ENCODE measurements at regions not wholly inside any gene's neighbourhood (a gene's known extent, or its start where the extent isn't known, plus 50 kb on each side); places are given as distances from the start of the nearest gene placed in this dataset.

DNA sequence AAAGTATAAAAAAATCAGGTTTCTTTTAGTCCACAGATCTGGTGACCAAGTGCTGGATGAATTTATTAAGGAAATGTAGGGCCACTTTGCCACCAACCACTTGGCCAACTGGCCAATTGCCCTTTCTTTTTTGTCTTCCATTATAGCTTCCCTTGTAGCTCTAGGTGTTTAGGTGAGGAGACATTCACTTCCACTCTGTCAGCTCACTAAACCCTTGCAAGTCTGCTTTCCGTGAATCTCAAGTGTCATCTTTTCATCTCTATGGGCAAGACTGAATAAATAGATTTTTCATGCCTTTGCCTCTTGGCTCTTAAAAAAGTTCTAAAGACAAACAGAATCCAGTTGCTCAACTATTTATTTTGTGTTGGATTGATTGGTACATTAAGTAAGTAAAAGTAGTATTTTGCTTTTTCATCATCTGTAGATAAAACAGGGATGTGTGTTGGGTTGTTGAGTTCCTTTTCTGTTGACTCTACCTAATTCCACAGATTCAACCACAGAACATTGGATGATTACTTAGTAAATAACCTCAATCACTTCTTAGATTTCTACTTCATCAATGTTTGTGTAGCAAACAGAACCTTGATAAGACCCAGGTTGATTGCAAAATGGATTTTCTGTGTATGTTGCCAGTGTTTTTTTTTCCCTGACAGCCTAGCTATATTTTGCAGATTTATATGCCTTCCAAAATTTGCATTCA, 68.1 kb upstream of the GRXCR1 start:
- no peaks in the 10 kb centered on the region for H3K79me2 ChIP-seq (ENCODE audit: low read length)
- no peak overlapping the region for H3K4me2 ChIP-seq (ENCODE audit: low read length)
- H3K36me3 ChIP-seq (replicated peaks; ENCODE audit: low read depth, low read length): no peaks in the 10 kb centered on the region
- H4K20me1 ChIP-seq (ENCODE audit: insufficient read depth, low read length): no peaks in the 10 kb centered on the region
- no peaks in the 10 kb centered on the region for H3K27me3 ChIP-seq (ENCODE audit: low read depth, low read length)
- H2AFZ ChIP-seq (ENCODE audit: low read depth, low read length): no peak overlapping the region
- no peaks in the 10 kb centered on the region for H3K9me3 ChIP-seq (ENCODE audit: insufficient read depth, low read length)
- no peak for TF ChIP-seq EZH2phosphoT487 (IDR thresholded peaks at IDR 0.05; ENCODE audit: low read depth)
- TF ChIP-seq, protein P1, sequence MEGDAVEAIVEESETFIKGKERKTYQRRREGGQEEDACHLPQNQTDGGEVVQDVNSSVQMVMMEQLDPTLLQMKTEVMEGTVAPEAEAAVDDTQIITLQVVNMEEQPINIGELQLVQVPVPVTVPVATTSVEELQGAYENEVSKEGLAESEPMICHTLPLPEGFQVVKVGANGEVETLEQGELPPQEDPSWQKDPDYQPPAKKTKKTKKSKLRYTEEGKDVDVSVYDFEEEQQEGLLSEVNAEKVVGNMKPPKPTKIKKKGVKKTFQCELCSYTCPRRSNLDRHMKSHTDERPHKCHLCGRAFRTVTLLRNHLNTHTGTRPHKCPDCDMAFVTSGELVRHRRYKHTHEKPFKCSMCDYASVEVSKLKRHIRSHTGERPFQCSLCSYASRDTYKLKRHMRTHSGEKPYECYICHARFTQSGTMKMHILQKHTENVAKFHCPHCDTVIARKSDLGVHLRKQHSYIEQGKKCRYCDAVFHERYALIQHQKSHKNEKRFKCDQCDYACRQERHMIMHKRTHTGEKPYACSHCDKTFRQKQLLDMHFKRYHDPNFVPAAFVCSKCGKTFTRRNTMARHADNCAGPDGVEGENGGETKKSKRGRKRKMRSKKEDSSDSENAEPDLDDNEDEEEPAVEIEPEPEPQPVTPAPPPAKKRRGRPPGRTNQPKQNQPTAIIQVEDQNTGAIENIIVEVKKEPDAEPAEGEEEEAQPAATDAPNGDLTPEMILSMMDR (IDR thresholded peaks at IDR 0.05; ENCODE audit: low read depth, low read length): no peak
- H3K27ac ChIP-seq (ENCODE audit: low read length): no peak overlapping the region
- no peak overlapping the region for H3K9ac ChIP-seq (ENCODE audit: low read length)
- H3K4me1 ChIP-seq (ENCODE audit: low read length): no peaks in the 10 kb centered on the region
- H3K4me3 ChIP-seq (ENCODE audit: low read length): no peak overlapping the region

DNA sequence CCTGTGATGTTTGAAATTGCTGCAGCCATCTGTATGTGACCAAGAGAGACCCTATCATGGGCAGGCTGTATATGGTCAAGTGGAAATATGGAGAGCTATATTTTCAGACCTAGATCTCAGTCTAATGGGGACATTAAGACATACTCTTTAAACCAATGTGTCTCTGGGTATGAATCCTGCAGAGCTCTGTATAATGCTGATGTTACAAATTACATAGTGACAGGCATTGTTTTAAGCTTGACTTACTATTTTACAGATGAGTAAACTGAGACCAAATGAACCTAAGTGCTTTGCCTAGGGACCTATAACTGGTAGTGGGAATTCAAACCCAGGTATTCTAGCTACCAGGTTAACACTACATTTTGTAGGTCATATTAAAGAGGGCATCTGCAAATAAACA, 71.3 kb upstream of the GRXCR1 start:
- Histone ChIP-seq H2AFZ (ENCODE audit: low read depth, low read length) (no peak overlapping the region), H3K4me2 (ENCODE audit: low read length) (no peak overlapping the region), H3K9me3 (ENCODE audit: insufficient read depth, low read length) (no peaks in the 10 kb centered on the region), H3K27me3 (ENCODE audit: low read depth, low read length) (0 out of 2 replicates have a peak, but pooled peaks cover 5% of the 10 kb centered on the region), H3K9ac (ENCODE audit: low read length) (no peak overlapping the region), H3K4me3 (ENCODE audit: low read length) (no peak overlapping the region), H3K27ac (ENCODE audit: low read length) (no peak overlapping the region), H4K20me1 (ENCODE audit: insufficient read depth, low read length) (no peaks in the 10 kb centered on the region), H3K4me1 (ENCODE audit: low read length) (no peaks in the 10 kb centered on the region), H3K79me2 (ENCODE audit: low read length) (no peaks in the 10 kb centered on the region), H3K36me3 (replicated peaks; ENCODE audit: low read depth, low read length) (no peaks in the 10 kb centered on the region)
- TF ChIP-seq, protein P1 (IDR thresholded peaks at IDR 0.05; ENCODE audit: low read depth, low read length): no peak
- TF ChIP-seq EZH2phosphoT487 (IDR thresholded peaks at IDR 0.05; ENCODE audit: low read depth): no peak

- TF ChIP-seq, protein P1 (IDR thresholded peaks at IDR 0.05; ENCODE audit: low read depth, low read length): no peak
- no peak for TF ChIP-seq EZH2phosphoT487 (IDR thresholded peaks at IDR 0.05; ENCODE audit: low read depth)
- Histone ChIP-seq H3K4me2 (ENCODE audit: low read length) (no peak overlapping the region), H3K4me1 (ENCODE audit: low read length) (no peaks in the 10 kb centered on the region), H3K36me3 (replicated peaks; ENCODE audit: low read depth, low read length) (no peaks in the 10 kb centered on the region), H3K79me2 (ENCODE audit: low read length) (no peaks in the 10 kb centered on the region), H3K27ac (ENCODE audit: low read length) (no peak overlapping the region), H2AFZ (ENCODE audit: low read depth, low read length) (no peak overlapping the region), H3K9ac (ENCODE audit: low read length) (no peak overlapping the region), H3K27me3 (ENCODE audit: low read depth, low read length) (0 out of 2 replicates have a peak, but pooled peaks cover 5% of the 10 kb centered on the region), H3K4me3 (ENCODE audit: low read length) (no peak overlapping the region), H4K20me1 (ENCODE audit: insufficient read depth, low read length) (no peaks in the 10 kb centered on the region), H3K9me3 (ENCODE audit: insufficient read depth, low read length) (no peaks in the 10 kb centered on the region)
Observed at GRCh38 chr4:42819863-42820514, 72.5 kb upstream of the GRXCR1 start.

DNA sequence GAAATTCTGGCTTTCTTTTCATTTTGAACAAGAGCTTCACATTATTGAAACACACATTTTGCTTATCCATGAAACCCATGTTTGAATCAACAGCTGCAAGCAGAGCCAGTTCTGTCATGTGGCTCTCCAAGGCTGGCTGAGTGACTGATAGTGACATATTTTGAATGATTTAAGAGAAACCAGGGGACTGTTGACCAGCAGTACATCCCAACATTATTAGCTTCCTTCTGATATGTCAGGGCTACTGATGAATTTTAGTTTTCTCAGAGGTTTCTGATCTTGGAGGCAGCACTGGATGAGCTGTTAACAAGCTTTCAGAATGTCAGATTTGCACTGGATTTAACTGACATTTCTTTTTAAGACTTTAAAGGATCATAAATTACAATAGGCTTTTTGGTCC, 74.6 kb upstream of the GRXCR1 start:
- no peak overlapping the region for H3K27ac ChIP-seq (ENCODE audit: low read length)
- no peak overlapping the region for H2AFZ ChIP-seq (ENCODE audit: low read depth, low read length)
- no peak overlapping the region for H3K9ac ChIP-seq (ENCODE audit: low read length)
- H3K4me3 ChIP-seq (ENCODE audit: low read length): no peak overlapping the region
- no peak overlapping the region for H3K4me2 ChIP-seq (ENCODE audit: low read length)
- no peaks in the 10 kb centered on the region for H3K9me3 ChIP-seq (ENCODE audit: insufficient read depth, low read length)
- H4K20me1 ChIP-seq (ENCODE audit: insufficient read depth, low read length): no peaks in the 10 kb centered on the region
- no peaks in the 10 kb centered on the region for H3K4me1 ChIP-seq (ENCODE audit: low read length)
- TF ChIP-seq, protein P1 (IDR thresholded peaks at IDR 0.05; ENCODE audit: low read depth, low read length): no peak
- no peak for TF ChIP-seq EZH2phosphoT487 (IDR thresholded peaks at IDR 0.05; ENCODE audit: low read depth)
- no peaks in the 10 kb centered on the region for H3K79me2 ChIP-seq (ENCODE audit: low read length)
- H3K36me3 ChIP-seq (replicated peaks; ENCODE audit: low read depth, low read length): no peaks in the 10 kb centered on the region
- H3K27me3 ChIP-seq (ENCODE audit: low read depth, low read length): 0 out of 2 replicates have a peak, but pooled peaks cover 5% of the 10 kb centered on the region

All from OCI-LY3 (cell line).